ENCODE measurements at regions not wholly inside any gene's neighbourhood (a gene's known extent, or its start where the extent isn't known, plus 50 kb on each side); places are given as distances from the start of the nearest gene placed in this dataset.

GRCh38 chr7:153388611-153389010, 629.1 kb downstream of the ACTR3B start:
- H3K4me1 ChIP-seq (ENCODE audit: control insufficient read depth in 1 of 2, insufficient read depth in 1 of 2, low read depth in 1 of 2, low read length in 1 of 2), result no peaks in the 10 kb centered on the region
- H3K9me3 ChIP-seq, result no peaks in the 10 kb centered on the region
- no peaks in the 10 kb centered on the region for H3K27me3 ChIP-seq
- H3K36me3 ChIP-seq, result no peaks in the 10 kb centered on the region
- no peak overlapping the region for H3K27ac ChIP-seq
- TF ChIP-seq CTCF (IDR thresholded peaks at IDR 0.05), result no peak
- H3K4me3 ChIP-seq (ENCODE audit: low read depth in 1 of 2, low read length in 1 of 2), result no peak overlapping the region

GRCh38 chr7:153389261-153389660, 629.7 kb downstream of the ACTR3B start:
- Histone ChIP-seq H3K4me3 (ENCODE audit: low read depth in 1 of 2, low read length in 1 of 2) (no peak overlapping the region), H3K27ac (no peak overlapping the region), H3K36me3 (no peaks in the 10 kb centered on the region), H3K27me3 (no peaks in the 10 kb centered on the region), H3K4me1 (ENCODE audit: control insufficient read depth in 1 of 2, insufficient read depth in 1 of 2, low read depth in 1 of 2, low read length in 1 of 2) (no peaks in the 10 kb centered on the region), H3K9me3 (no peaks in the 10 kb centered on the region)
- no peak for TF ChIP-seq CTCF (IDR thresholded peaks at IDR 0.05)

- H3K4me1 ChIP-seq (ENCODE audit: control insufficient read depth in 1 of 2, insufficient read depth in 1 of 2, low read depth in 1 of 2, low read length in 1 of 2), result no peaks in the 10 kb centered on the region
- no peak overlapping the region for H3K27ac ChIP-seq
- no peaks in the 10 kb centered on the region for H3K27me3 ChIP-seq
- no peak overlapping the region for H3K4me3 ChIP-seq (ENCODE audit: low read depth in 1 of 2, low read length in 1 of 2)
- H3K9me3 ChIP-seq, result no peaks in the 10 kb centered on the region
- TF ChIP-seq CTCF (IDR thresholded peaks at IDR 0.05), result no peak
- no peaks in the 10 kb centered on the region for H3K36me3 ChIP-seq
Measured at GRCh38 chr7:153390955-153391354, 631.4 kb downstream of the ACTR3B start.

GRCh38 chr7:153392726-153393125, 633.2 kb downstream of the ACTR3B start:
- Histone ChIP-seq H3K4me1 (ENCODE audit: control insufficient read depth in 1 of 2, insufficient read depth in 1 of 2, low read depth in 1 of 2, low read length in 1 of 2) (no peaks in the 10 kb centered on the region), H3K36me3 (no peaks in the 10 kb centered on the region), H3K9me3 (no peaks in the 10 kb centered on the region), H3K27ac (no peak overlapping the region), H3K27me3 (no peaks in the 10 kb centered on the region), H3K4me3 (ENCODE audit: low read depth in 1 of 2, low read length in 1 of 2) (no peak overlapping the region)
- TF ChIP-seq CTCF (IDR thresholded peaks at IDR 0.05), result no peak

GRCh38 chr7:153393666-153394065, 634.1 kb downstream of the ACTR3B start:
- Histone ChIP-seq H3K4me1 (ENCODE audit: control insufficient read depth in 1 of 2, insufficient read depth in 1 of 2, low read depth in 1 of 2, low read length in 1 of 2) (no peaks in the 10 kb centered on the region), H3K9me3 (no peaks in the 10 kb centered on the region), H3K27me3 (no peaks in the 10 kb centered on the region), H3K27ac (no peak overlapping the region), H3K36me3 (no peaks in the 10 kb centered on the region), H3K4me3 (ENCODE audit: low read depth in 1 of 2, low read length in 1 of 2) (no peak overlapping the region)
- no peak for TF ChIP-seq CTCF (IDR thresholded peaks at IDR 0.05)

GRCh38 chr7:153396475-153396874, 636.9 kb downstream of the ACTR3B start:
- no peaks in the 10 kb centered on the region for H3K9me3 ChIP-seq
- no peaks in the 10 kb centered on the region for H3K36me3 ChIP-seq
- H3K27me3 ChIP-seq, result no peaks in the 10 kb centered on the region
- TF ChIP-seq CTCF (IDR thresholded peaks at IDR 0.05), result no peak
- no peak overlapping the region for H3K4me3 ChIP-seq (ENCODE audit: low read depth in 1 of 2, low read length in 1 of 2)
- H3K4me1 ChIP-seq (ENCODE audit: control insufficient read depth in 1 of 2, insufficient read depth in 1 of 2, low read depth in 1 of 2, low read length in 1 of 2), result no peaks in the 10 kb centered on the region
- no peak overlapping the region for H3K27ac ChIP-seq

Measured in neutrophil (primary cell).